NCI-H1105 (cell line): ENCODE measurements at regions not wholly inside any gene's neighbourhood (a gene's known extent, or its start where the extent isn't known, plus 50 kb on each side); places are given as distances from the start of the nearest gene placed in this dataset.

Experiments
- DNase-seq: peaks from one replicate; lab custom pipeline; 2025; lab: John Stamatoyannopoulos, UW

- DNase-seq = no peak
Measured at GRCh38 chr7:97466999-97467740, 264.7 kb upstream of the TAC1 start.

DNA sequence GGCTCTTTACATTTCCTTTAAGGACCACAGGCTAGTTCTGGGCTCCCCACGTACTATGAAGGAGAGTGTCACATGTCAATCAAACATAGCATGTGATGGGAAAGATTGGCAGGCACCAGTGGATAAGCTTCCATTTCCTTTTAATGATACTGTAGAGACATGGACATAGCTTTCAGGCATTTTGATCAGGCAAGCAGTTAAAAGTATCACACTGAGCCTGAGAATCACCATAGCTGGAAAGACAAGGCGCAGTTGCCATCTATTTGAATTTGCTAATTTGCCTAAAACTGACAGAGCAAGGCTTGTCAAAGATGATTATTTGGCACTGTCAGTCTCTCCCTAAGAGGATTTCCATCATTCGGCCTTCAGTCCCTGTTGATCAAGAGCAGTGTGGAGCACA, 263.4 kb upstream of the TAC1 start:
- DNase-seq = no peak

- no peak for DNase-seq
Measured at GRCh38 chr7:97470726-97471125, 261.2 kb upstream of the TAC1 start.

- DNase-seq = no peak
Measured at GRCh38 chr7:97471491-97471890, 260.4 kb upstream of the TAC1 start.

DNA sequence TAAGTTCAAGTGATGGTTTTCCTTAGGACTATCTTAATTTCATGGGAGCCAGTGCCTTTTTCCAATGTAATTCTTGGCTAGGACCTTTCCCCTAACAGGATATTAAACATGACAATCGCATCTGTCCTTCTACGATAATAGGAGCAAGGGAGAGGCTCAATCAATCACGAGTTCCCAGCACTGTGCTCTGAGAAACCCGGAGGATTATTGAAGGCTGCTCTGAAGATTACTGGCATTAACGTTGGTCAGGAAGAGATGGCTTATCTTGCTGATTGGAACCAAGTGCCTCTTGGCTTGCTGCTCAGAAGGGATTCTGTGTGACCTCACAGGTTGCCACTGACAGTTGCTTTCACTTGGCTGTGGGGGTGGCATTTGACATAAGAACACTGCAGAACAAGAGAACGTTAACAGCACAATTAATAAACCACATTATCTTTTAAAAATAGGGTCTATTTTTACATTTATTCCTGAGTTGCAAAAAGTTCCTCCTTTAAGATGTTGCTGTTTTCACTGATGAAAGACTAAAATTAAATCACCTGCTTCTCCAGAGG, 252.1 kb upstream of the TAC1 start:
- DNase-seq = no peak

GRCh38 chr7:97480772-97481390, 251.0 kb upstream of the TAC1 start:
- DNase-seq = no peak

- no peak for DNase-seq
Measured at GRCh38 chr7:97495487-97495886, 236.4 kb upstream of the TAC1 start.

DNA sequence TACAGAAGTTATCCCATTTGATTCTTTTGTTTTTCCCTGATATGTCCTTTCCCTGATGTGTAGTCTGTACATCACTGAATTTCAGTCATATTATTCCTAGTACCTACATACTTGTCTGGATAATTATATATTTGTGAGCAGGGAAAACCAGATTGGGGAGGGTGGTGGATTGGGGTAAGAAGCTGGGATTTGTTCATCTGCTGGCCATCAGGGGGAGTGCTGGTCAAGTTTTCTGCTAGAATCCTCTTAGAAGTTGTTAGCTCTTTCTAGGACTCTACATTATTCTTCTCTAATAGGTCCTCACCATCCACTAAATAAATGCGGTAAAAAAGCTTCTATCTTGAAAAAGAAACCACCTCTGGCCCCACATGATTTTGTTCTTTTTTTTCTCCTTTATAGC, 232.7 kb upstream of the TAC1 start:
- peak; percentile 1 for DNase-seq

DNA sequence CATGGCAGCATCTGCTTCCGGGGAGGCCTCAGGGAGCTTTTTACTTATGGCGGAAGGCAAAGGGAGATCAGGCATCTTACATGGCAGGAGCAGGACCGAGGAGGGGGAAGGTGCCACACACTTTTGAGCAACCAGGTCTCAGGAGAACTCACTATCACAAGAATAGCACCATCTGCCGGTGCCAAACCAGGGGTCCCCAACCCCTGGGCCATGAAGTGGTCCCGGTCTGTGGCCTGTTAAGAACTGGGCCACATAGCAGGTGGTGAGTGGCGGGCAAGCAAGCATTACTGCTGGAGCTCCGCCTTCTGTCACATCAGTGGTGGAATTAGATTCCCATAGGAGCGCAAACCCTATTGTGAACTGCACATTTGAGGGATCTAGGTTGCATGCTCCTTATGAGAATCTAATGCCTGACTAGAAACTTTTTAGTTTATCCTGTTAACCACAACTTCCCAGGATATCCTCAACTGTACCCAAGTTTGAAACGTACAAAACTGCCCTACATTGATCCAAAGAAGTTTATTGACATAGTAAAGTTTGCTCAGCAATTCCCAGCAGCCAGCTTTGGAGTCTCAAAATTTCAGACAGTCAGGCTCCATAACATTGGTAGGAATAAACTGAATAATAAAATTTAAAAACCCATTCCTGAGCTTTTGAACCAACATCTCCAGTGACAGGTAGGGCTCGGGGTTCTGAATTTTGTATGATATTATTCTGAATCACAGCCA, 228.4 kb upstream of the TAC1 start:
- no peak for DNase-seq

- DNase-seq = no peak
Measured at GRCh38 chr7:97506728-97507127, 225.2 kb upstream of the TAC1 start.

DNA sequence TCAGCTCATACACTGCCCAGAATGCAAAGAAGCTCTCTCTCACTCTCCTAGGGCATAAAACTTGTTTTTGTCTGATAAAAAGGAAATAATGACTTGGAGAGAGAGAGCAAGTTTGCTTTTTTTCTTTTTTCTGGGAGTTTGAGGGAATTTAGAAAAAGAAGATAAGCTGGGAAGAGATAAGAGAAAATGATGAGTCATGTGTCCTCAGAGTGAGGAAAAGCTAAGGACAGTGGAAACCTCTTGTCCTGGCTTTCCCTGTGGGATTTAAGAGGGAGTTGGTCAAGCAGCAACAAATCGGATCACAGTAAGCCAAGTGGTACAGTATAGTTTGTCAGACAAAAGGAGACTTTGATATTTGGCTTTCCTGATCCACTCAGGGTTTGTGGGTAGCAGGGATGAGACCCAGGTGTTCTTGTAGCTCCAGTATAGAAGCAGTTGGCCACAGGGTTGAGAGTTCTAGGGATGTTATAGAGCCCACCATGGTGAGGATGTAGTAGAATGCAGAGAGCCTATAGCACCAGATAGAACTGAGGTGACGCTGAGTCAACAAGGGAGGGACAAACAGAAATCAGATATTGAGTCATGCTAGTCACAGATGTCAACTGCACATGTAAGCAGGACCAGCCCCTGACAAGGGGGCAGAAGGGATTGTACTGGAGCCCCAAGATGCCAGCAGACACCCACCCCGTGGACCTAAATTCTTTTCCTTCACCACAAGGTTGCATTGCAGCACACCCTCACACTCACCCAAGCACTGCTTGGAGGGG, 219.3 kb upstream of the TAC1 start:
- DNase-seq = no peak

GRCh38 chr7:97513326-97513725, 218.6 kb upstream of the TAC1 start:
- no peak for DNase-seq

DNA sequence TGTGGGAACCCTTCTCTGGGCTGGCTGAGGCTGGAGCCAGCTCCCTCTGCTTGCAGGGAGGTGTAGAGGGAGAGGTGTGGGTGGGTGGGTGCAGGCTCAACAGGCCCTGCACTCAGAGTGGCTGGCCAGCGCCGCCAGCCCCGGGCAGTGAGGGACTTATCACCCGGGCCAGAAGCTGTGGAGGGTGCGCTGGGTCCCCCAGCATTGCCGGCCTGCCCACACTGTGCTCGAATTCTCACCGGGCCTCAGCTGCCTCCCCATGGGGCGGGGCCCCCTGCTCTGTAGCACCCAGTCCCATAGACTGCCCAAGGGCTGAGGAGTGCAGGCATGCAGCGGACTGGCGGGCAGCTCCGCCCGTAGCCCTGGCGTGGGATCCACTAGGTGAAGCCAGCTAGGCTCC, 190.7 kb upstream of the TAC1 start:
- no peak for DNase-seq

DNA sequence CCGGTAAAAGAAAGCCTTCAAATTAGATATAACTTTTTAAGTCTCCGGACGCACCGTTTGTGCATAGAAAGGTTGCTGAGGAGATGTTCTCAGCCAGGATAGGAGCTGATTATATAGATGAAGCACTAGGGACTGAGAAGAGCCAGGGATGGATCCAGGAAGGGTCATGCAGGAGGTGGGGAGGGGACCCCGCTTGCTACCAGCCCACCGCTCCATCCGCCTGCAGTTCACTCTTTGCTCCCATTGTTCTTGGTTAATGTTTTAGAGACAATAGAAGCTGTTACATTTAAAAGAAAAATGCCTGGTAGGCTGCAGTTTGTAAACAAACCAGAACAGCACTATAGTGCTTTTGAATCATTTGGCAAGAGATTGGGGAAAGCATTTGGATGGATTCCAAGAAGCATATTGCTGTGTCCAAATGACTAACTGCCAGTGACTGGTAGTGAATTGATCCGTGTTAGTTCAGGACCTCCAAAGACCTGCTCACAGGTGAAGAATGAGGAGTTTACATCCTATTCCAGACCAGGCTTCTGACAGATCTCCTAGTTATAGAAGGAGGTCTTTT, 175.9 kb upstream of the TAC1 start:
- DNase-seq = peak; percentile 87

GRCh38 chr7:97565665-97566064, 166.2 kb upstream of the TAC1 start:
- no peak for DNase-seq

DNA sequence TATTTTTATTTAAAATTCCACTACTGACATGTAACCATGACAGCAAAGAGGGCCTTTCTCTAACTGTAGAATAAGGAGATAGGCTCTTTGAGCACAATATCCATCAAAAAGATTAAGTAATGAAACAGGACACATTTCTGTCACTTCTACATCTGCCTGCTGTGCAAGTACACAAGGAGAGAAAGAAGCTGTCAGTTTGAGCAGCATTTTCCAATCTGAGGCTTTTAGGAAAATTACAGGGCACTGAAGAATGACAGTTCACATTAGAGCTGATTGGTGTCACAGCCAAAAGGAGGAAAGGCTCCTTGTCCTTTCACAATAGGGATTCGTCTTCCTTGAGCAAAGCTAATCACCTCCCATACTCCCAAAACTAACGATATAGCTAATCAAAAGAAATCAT, 158.8 kb upstream of the TAC1 start:
- DNase-seq = no peak

DNA sequence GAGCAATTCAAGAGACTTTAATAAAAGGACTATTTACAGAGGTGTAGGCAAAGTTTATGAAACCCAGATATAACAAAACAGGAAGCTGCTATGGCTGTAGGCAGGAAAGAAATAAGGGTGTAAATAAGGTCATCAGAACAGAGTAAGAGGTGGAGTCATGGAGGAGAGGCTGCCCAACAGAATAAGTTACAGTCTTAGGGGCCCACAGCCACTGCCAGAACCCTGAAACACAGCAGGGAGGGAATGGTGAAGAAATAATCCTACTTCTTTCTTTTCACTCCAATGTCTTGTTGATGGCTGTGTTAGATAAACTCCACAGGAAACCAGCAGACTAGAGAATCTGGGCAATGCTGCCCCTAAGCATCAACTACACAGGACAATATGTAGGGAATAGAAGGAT, 155.8 kb upstream of the TAC1 start:
- no peak for DNase-seq

DNA sequence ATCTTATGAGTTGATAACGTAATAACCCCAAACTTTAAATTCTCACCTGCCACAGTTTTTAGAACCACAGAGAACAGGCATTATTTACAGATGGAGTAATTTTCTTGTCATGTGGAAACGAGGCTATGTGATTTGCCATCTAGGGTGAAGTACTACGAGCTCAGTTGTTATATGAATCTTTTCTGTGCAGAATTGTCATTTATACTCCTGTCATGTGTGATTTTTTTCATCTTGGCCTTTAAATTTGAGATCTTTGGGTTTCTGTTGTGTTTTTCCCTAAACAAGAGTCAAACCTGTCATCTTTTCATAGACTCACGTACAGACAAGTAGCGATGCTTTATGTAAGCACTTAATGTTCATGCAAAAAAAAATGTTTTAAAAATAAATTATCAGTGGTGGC, 153.7 kb upstream of the TAC1 start:
- DNase-seq = no peak

DNA sequence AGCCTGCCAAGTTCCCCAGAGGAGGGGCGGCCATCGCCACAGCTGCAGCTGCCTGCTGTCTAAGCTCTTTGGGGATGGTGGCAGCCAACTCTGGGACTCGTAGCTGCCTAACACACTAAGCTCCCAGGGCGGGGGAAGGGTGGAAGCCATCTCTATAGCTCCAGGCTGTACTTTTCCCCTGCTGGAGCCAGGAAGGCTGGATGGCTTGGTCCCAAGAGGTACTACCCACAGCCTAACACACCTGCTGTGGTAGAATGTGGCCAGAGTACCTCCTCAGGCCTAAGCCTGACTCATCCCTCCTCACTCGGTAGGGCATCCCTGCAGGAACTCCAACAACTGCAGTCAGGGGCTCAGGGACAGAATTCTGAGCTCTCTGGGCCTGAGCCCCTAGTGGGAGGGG, 151.7 kb upstream of the TAC1 start:
- DNase-seq = no peak

DNA sequence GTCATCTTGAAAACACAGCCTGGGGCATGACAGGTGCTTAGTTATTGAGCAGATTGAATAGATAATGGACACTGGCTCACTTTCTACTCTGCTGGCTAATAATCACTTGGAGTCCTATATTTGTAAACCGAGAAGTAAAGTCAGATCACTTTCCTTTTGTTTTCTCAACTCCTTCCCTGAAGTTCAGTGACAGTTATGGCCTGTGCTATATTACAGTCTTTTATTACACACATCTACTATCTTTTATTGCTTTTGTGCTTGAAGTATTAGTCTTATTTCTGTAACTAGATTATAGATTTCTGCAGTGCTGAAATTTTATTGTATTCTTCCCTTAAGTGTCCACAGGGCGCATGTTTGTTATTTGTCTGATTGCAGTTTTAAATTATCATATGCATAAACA, 136.4 kb upstream of the TAC1 start:
- DNase-seq = no peak

GRCh38 chr7:97601931-97602457, 129.9 kb upstream of the TAC1 start:
- DNase-seq = no peak

DNA sequence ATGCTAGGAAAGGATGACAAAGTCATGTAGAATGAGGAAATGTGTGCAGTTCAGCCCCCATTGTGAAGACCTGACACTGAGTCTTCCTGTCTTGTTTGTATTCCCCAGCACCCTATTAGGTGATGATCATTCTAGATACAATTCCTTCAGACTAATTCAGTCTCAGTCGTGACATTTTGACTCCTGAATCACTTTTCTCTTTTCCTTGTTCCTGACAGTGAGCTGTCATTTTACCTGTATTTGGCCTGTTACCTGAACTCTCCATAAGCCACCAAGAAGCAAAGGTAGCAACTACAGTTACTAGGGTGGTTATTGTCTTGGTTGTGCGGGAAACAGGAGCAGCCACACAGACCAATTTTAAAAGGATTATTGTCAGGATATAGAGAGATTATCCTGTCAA, 111.4 kb upstream of the TAC1 start:
- DNase-seq = no peak
